ENCODE measurements at regions not wholly inside any gene's neighbourhood (a gene's known extent, or its start where the extent isn't known, plus 50 kb on each side); places are given as distances from the start of the nearest gene placed in this dataset.

DNA sequence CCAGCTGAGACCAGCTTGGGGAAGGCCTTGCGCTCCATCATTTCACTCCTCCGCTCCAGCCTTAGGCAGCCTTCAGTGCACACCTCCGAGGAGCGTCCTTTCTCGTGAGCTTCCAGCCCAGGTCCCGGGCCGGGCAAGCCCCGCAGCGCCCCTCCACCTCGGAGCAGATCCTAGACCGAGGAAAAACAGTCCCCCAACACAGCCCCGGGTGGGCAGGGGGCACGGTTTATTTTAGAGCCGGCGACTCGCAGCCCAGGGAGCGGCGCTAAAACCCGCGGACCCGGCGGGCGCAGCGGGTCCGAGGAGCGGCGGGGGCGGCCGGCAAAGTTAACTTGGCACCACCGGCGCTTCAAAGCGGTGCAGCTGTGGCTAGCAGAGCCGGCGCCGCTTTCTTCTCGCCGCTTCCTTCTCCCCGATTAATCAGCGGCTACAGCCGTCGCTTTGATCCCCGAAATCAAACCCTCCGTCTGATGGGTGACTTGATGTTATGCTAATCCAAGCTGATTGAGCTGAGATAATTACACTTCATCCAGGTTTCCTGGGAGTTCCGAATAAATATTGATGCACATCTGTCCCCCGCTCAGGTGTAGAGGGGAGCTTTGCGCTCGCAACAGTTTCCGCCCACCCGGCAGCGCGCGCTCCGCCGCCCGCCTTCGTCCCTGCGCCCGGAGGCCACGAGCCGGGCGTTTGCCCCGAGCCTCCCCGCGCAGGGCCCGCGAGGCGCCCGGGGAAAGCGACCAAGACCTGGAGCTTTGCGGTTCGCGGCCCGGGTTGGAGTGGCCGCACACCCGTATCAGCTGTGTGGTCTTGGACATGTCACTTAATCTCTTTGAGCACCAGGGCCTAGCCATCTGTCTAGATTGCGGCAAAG is 192.7 kb downstream of the BUD13 start:
- Histone ChIP-seq H3K36me3 (ENCODE audit: control insufficient read depth, low read length) (no peaks in the 10 kb centered on the region), H3K4me3 (ENCODE audit: low read length) (no peak overlapping the region), H3K9me3 (ENCODE audit: control insufficient read depth, insufficient read depth, low read length) (no peaks in the 10 kb centered on the region), H3K4me1 (ENCODE audit: control insufficient read depth, low read length) (no peaks in the 10 kb centered on the region), H3K27ac (ENCODE audit: low read depth, low read length) (no peak overlapping the region), H3K27me3 (ENCODE audit: control insufficient read depth, low read length) (no peaks in the 10 kb centered on the region), H3K9me2 (replicated peaks; ENCODE audit: control insufficient read depth, low read length) (no peaks in the 10 kb centered on the region), H3K4me2 (ENCODE audit: low read length) (no peak overlapping the region), H3F3A (ENCODE audit: control insufficient read depth, insufficient read depth) (no peaks in the 10 kb centered on the region), H4K20me1 (ENCODE audit: control insufficient read depth, insufficient read depth, low read depth, low read length) (no peaks in the 10 kb centered on the region), H3K79me2 (ENCODE audit: control insufficient read depth, low read length) (no peaks in the 10 kb centered on the region)
- TF ChIP-seq, protein P1, sequence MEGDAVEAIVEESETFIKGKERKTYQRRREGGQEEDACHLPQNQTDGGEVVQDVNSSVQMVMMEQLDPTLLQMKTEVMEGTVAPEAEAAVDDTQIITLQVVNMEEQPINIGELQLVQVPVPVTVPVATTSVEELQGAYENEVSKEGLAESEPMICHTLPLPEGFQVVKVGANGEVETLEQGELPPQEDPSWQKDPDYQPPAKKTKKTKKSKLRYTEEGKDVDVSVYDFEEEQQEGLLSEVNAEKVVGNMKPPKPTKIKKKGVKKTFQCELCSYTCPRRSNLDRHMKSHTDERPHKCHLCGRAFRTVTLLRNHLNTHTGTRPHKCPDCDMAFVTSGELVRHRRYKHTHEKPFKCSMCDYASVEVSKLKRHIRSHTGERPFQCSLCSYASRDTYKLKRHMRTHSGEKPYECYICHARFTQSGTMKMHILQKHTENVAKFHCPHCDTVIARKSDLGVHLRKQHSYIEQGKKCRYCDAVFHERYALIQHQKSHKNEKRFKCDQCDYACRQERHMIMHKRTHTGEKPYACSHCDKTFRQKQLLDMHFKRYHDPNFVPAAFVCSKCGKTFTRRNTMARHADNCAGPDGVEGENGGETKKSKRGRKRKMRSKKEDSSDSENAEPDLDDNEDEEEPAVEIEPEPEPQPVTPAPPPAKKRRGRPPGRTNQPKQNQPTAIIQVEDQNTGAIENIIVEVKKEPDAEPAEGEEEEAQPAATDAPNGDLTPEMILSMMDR (IDR thresholded peaks at IDR 0.05; ENCODE audit: low read depth, low read length, poor library complexity, severe bottlenecking), result no peak
- TF ChIP-seq EZH2phosphoT487 (IDR thresholded peaks at IDR 0.05; ENCODE audit: borderline replicate concordance, low read length), result no peak

DNA sequence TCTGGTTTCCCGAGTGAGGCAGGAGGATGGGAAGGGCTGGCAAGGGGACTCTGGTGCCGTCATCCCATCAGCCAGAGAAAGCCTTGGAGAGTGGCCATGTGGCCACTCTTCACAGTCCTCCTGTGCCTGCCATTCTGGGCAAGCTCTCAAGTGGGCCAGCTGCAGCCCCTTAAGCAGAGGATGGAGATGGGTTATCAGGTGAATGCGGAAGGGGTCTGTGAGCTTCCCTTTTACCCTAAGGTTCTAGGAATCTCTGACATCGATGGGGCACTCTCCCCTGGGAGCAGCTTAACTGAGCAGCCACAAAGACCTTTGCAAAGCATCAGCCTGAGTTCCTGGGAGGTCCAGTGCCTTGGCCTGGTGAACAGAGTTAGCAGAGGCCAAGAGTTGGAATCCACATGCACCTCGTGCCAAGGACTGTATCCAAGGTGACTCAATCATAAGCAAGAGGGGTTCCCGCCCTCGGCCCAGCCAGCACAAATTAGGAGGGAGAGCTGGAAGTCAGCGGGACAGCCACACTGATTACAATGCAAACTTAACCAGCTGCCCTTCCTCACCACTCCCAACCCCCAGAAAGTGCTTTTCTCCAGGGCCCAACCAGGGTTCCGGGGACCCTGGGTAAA is 193.6 kb downstream of the BUD13 start:
- Histone ChIP-seq H3K27me3 (ENCODE audit: control insufficient read depth, low read length) (no peaks in the 10 kb centered on the region), H3K79me2 (ENCODE audit: control insufficient read depth, low read length) (no peaks in the 10 kb centered on the region), H4K20me1 (ENCODE audit: control insufficient read depth, insufficient read depth, low read depth, low read length) (no peaks in the 10 kb centered on the region), H3K4me1 (ENCODE audit: control insufficient read depth, low read length) (no peaks in the 10 kb centered on the region), H3K9me3 (ENCODE audit: control insufficient read depth, insufficient read depth, low read length) (no peaks in the 10 kb centered on the region), H3K4me3 (ENCODE audit: low read length) (no peak overlapping the region), H3K27ac (ENCODE audit: low read depth, low read length) (no peak overlapping the region), H3K36me3 (ENCODE audit: control insufficient read depth, low read length) (no peaks in the 10 kb centered on the region), H3F3A (ENCODE audit: control insufficient read depth, insufficient read depth) (no peaks in the 10 kb centered on the region), H3K9me2 (replicated peaks; ENCODE audit: control insufficient read depth, low read length) (no peaks in the 10 kb centered on the region), H3K4me2 (ENCODE audit: low read length) (no peak overlapping the region)
- TF ChIP-seq, protein P1 (IDR thresholded peaks at IDR 0.05; ENCODE audit: low read depth, low read length, poor library complexity, severe bottlenecking), result no peak
- TF ChIP-seq EZH2phosphoT487 (IDR thresholded peaks at IDR 0.05; ENCODE audit: borderline replicate concordance, low read length), result no peak

DNA sequence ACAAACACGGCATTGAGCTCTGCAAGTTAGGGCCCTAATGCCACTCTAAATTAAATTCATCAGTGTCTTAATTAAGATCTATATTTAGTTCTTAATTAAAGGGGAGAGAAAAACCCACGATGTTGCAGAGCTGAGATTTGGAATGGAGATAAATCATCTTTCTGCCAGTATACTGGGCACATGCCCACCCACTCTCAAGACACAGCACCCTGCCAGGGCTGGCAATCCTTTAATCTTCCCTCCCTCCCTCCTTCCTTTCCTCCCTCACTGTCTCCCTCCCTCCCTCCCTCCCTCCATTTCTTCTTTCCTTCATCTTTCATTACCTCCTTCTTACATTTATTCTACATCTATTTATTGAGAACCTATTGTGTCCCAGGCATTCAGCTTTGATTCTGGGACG is 194.8 kb downstream of the BUD13 start:
- no peaks in the 10 kb centered on the region for H3F3A ChIP-seq (ENCODE audit: control insufficient read depth, insufficient read depth)
- no peaks in the 10 kb centered on the region for H4K20me1 ChIP-seq (ENCODE audit: control insufficient read depth, insufficient read depth, low read depth, low read length)
- H3K4me2 ChIP-seq (ENCODE audit: low read length), result no peak overlapping the region
- no peaks in the 10 kb centered on the region for H3K4me1 ChIP-seq (ENCODE audit: control insufficient read depth, low read length)
- no peak overlapping the region for H3K4me3 ChIP-seq (ENCODE audit: low read length)
- H3K27me3 ChIP-seq (ENCODE audit: control insufficient read depth, low read length), result no peaks in the 10 kb centered on the region
- no peaks in the 10 kb centered on the region for H3K9me2 ChIP-seq (replicated peaks; ENCODE audit: control insufficient read depth, low read length)
- no peaks in the 10 kb centered on the region for H3K36me3 ChIP-seq (ENCODE audit: control insufficient read depth, low read length)
- H3K9me3 ChIP-seq (ENCODE audit: control insufficient read depth, insufficient read depth, low read length), result no peaks in the 10 kb centered on the region
- H3K27ac ChIP-seq (ENCODE audit: low read depth, low read length), result no peak overlapping the region
- no peak for TF ChIP-seq EZH2phosphoT487 (IDR thresholded peaks at IDR 0.05; ENCODE audit: borderline replicate concordance, low read length)
- TF ChIP-seq, protein P1 (IDR thresholded peaks at IDR 0.05; ENCODE audit: low read depth, low read length, poor library complexity, severe bottlenecking), result no peak
- no peaks in the 10 kb centered on the region for H3K79me2 ChIP-seq (ENCODE audit: control insufficient read depth, low read length)

All from DOHH2 (cell line).